Type B pancreatic cell (in vitro differentiated cells): ENCODE measurements at regions not wholly inside any gene's neighbourhood (a gene's known extent, or its start where the extent isn't known, plus 50 kb on each side); places are given as distances from the start of the nearest gene placed in this dataset.
A peak's percentile ranks its signal among the peaks of the same experiment; 100 is the strongest.

ENCODE experiments used
- DNase-seq: peaks from one replicate; pipeline ENCODE4 v3.0.0; 2021; ENCODE audit warnings: mixed read lengths; ENCODE audit not compliant: unreplicated experiment; ENCODE audit errors: extremely low spot score
- H3K27ac Mint-ChIP-seq: 2 replicates; pipeline ENCODE4 v1.8.0; 2021; ENCODE audit warnings: mild to moderate bottlenecking, mixed read lengths
- H3K27me3 Mint-ChIP-seq: 2 replicates; pipeline ENCODE4 v1.8.0; 2021; ENCODE audit warnings: mixed read lengths
- H3K36me3 Mint-ChIP-seq: 2 replicates; pipeline ENCODE4 v1.8.0; 2021; ENCODE audit warnings: mixed read lengths
- H3K4me1 Mint-ChIP-seq: one replicate; pipeline ENCODE4 v1.8.0; 2021; ENCODE audit warnings: mixed read lengths; ENCODE audit not compliant: unreplicated experiment
- H3K4me3 Mint-ChIP-seq: 2 replicates; pipeline ENCODE4 v1.8.0; 2021; ENCODE audit warnings: mild to moderate bottlenecking, mixed read lengths
- H3K9me3 Mint-ChIP-seq: 2 replicates; pipeline ENCODE4 v1.8.0; 2021; ENCODE audit warnings: mixed read lengths
- TF ChIP-seq, protein P1 (sequence below): fragments of 200-600 bp; sonication (generic); conservative IDR thresholded peaks from 2 replicates; pipeline ENCODE4 v1.5.0; 2021; ENCODE audit warnings: antibody characterized with exemption, mild to moderate bottlenecking

- Mint-ChIP-seq H3K4me3 (no peak overlapping the region), H3K9me3 (no peaks in the 10 kb centered on the region), H3K27ac (no peak overlapping the region), H3K4me1 (peaks cover 10% of the 10 kb centered on the region), H3K36me3 (no peaks in the 10 kb centered on the region), H3K27me3 (peaks cover 18% of the 10 kb centered on the region)
- no peak for DNase-seq
- TF ChIP-seq, protein P1, sequence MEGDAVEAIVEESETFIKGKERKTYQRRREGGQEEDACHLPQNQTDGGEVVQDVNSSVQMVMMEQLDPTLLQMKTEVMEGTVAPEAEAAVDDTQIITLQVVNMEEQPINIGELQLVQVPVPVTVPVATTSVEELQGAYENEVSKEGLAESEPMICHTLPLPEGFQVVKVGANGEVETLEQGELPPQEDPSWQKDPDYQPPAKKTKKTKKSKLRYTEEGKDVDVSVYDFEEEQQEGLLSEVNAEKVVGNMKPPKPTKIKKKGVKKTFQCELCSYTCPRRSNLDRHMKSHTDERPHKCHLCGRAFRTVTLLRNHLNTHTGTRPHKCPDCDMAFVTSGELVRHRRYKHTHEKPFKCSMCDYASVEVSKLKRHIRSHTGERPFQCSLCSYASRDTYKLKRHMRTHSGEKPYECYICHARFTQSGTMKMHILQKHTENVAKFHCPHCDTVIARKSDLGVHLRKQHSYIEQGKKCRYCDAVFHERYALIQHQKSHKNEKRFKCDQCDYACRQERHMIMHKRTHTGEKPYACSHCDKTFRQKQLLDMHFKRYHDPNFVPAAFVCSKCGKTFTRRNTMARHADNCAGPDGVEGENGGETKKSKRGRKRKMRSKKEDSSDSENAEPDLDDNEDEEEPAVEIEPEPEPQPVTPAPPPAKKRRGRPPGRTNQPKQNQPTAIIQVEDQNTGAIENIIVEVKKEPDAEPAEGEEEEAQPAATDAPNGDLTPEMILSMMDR = no peak
These were observed 73.7 kb upstream of the BAIAP2L1 start for GRCh38 chr7:98474558-98474957.

DNA sequence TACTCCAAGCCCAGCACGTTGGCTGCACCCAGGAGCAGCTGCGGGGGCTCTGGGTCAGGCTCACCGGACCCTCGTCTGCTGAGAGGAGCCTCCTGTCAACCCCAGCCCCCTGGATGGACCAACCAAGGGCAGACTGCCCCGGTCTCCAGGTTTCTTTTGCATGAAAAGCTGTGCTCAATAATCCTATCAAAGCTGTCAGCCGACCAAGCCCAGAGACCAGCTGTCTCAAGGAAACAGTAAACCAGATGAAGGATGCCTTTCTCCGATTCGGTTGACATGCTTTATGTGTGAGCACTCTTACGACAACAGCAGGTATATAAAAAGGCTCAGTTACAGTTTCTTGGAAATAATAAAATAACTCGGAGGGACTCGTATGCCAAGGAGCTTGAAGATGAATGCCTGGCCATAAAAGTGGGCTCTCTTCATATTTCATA is 71.6 kb upstream of the BAIAP2L1 start:
- H3K27me3 Mint-ChIP-seq = peaks cover 28% of the 10 kb centered on the region
- TF ChIP-seq, protein P1 = no peak
- no peak for DNase-seq

GRCh38 chr7:98470485-98471240 is 69.8 kb upstream of the BAIAP2L1 start:
- peak overlapping the region; percentile 79 for H3K4me3 Mint-ChIP-seq
- H3K27ac Mint-ChIP-seq = no peak overlapping the region
- peak; percentile 81 for DNase-seq
- H3K27me3 Mint-ChIP-seq = peaks cover 25% of the 10 kb centered on the region
- no peaks in the 10 kb centered on the region for H3K36me3 Mint-ChIP-seq
- no peaks in the 10 kb centered on the region for H3K9me3 Mint-ChIP-seq
- TF ChIP-seq, protein P1 = no peak
- peaks cover 3% of the 10 kb centered on the region for H3K4me1 Mint-ChIP-seq

More for the DNA sequence above, 71.6 kb upstream of the BAIAP2L1 start:
- Mint-ChIP-seq H3K4me1 (peaks cover 10% of the 10 kb centered on the region), H3K4me3 (no peak overlapping the region), H3K27ac (no peak overlapping the region), H3K36me3 (no peaks in the 10 kb centered on the region), H3K9me3 (no peaks in the 10 kb centered on the region)

DNA sequence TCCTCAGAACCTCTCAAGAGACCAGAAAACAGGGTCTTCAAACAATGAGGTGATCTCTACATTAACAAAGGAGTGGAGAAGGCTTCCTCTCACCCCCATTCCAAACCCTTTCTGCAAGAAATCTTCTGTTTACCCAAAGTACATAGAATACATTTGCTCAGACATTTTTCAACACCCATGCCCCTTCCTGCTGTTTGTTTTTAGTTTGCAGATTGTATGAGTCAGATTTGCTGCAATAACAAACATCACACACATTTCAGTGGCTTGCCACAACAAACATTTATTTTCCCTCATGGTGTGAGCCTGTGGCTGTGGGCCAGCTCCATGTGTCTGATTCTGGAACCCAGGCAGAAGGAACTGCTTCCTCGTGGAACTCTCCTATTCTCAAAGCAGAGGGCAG is 68.2 kb upstream of the BAIAP2L1 start:
- Mint-ChIP-seq H3K4me3 (no peak overlapping the region), H3K4me1 (peaks cover 3% of the 10 kb centered on the region), H3K27ac (no peak overlapping the region), H3K36me3 (no peaks in the 10 kb centered on the region), H3K9me3 (no peaks in the 10 kb centered on the region), H3K27me3 (peaks cover 25% of the 10 kb centered on the region)
- TF ChIP-seq, protein P1 = no peak
- no peak for DNase-seq

DNA sequence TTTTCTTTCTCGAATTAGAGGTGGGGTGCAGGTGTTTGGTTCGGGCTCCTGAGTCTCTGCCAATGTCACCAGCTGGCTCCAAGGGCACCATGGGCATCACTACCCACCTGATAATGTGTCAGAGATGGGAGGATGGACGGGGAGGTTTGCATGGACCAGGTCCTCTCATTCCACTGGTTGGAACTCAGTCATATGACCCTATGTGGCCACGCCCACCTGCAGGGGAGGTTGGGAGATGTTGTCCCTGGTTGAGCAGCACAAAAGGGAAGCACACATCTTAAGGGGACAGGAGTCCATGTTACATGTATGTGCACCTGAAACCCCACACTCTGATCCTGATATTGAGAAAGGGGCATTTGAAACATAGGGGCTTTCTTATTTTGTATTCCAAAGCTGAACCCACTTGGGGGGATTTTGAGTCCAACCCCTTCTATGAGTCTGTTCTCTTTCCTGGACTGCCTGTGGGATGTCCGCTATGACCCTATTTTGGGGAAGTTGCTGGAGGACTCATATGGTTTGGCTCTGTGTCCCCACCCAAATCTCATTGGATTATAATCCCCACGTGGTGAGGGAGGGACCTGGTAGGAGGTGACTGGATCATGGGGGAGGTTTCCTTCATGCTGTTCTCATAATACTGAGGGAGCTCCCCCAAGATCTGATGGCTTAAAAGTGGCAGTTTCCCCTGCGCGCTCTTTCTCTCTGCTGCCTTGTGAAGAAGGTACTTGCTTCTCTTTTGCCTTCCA is 66.9 kb upstream of the BAIAP2L1 start:
- H3K27ac Mint-ChIP-seq = no peak overlapping the region
- no peak for DNase-seq
- no peaks in the 10 kb centered on the region for H3K9me3 Mint-ChIP-seq
- no peaks in the 10 kb centered on the region for H3K36me3 Mint-ChIP-seq
- TF ChIP-seq, protein P1 = no peak
- H3K4me1 Mint-ChIP-seq = peaks cover 3% of the 10 kb centered on the region
- peaks cover 29% of the 10 kb centered on the region for H3K27me3 Mint-ChIP-seq
- H3K4me3 Mint-ChIP-seq = no peak overlapping the region
